HCT116 (cell line): ENCODE measurements at regions not wholly inside any gene's neighbourhood (a gene's known extent, or its start where the extent isn't known, plus 50 kb on each side); places are given as distances from the start of the nearest gene placed in this dataset.

Source experiments
- ATAC-seq: fragments of 200-7000 bp; cut with Tn5 transposase; 2 replicates; pipeline ENCODE4 v1.9.1; 2020; ENCODE audit warnings: mild to moderate bottlenecking, moderate library complexity
- BruUV-seq: library from RNA; stranded (reverse); fragments of 400-500 nt; replicated peaks from 2 replicates; lab custom pipeline; 2021; lab: Mats Ljungman, UMichigan
- CTCF ChIA-PET: fragments of 300-600 bp; sonication (Branson Sonifier 250); formaldehyde crosslinking; loops from one replicate; lab custom pipeline; 2021; ENCODE audit warnings: antibody characterized with exemption; lab: Charles Lee
- POLR2A ChIA-PET: fragments of 300-600, 350-600 bp; sonication (Branson Sonifier 250); formaldehyde crosslinking; loops from one replicate; lab custom pipeline; 2021; ENCODE audit warnings: antibody characterized with exemption; lab: Charles Lee
- RAD21 ChIA-PET, 2 experiments: fragments of 300-600 bp; sonication (Branson Sonifier 250); formaldehyde crosslinking; loops; one replicate each; lab custom pipeline; 2023; ENCODE audit warnings: low total read pairs in 2 of 2; ENCODE audit not compliant: uncharacterized antibody in 2 of 2, unreplicated experiment in 2 of 2, low non-redundant PET in 1 of 2; lab: Charles Lee
- DNase-seq: peaks from one replicate; pipeline ENCODE4 v3.0.0-alpha.2; 2010; ENCODE audit warnings: low read depth, low spot score
- H2AFZ ChIP-seq: fragments of 200-600 bp; shearing (Covaris generic), sonication (generic); 2 replicates; pipeline ENCODE4 v1.6.1; 2017; ENCODE audit warnings: low read depth, mixed run types, mixed read lengths, antibody characterized with exemption, low read length; ENCODE audit not compliant: poor library complexity, severe bottlenecking
- H3K27ac ChIP-seq: 2 replicates; pipeline ENCODE4 v1.5.1; 2012; ENCODE audit warnings: low read depth, low read length
- H3K27me3 ChIP-seq: fragments of 200-600 bp; sonication (generic); 2 replicates; pipeline ENCODE4 v1.6.1; 2016; ENCODE audit warnings: mixed run types, low read length, mixed read lengths; ENCODE audit not compliant: insufficient read depth
- H3K36me3 ChIP-seq, 2 experiments: fragments of 200-500 bp in 1 of 2; fragments of 200-600 bp in 1 of 2; sonication (Bioruptor generic) in 1 of 2; sonication (generic) in 1 of 2; 2 replicates each; pipeline versions ENCODE4 v1.5.1 to v1.6.1; 2014 to 2016; ENCODE audit warnings: low read length in 2 of 2, inconsistent platforms in 1 of 2, mixed read lengths in 1 of 2, mixed run types in 1 of 2; ENCODE audit not compliant: insufficient read depth in 2 of 2, control insufficient read depth in 1 of 2
- H3K4me1 ChIP-seq, 2 experiments: fragments of 200-600 bp in 1 of 2; sonication (generic) in 1 of 2; 2 replicates each; pipeline versions ENCODE4 v1.5.1 to v1.6.1; 2012 to 2017; ENCODE audit warnings: low read length in 2 of 2, inconsistent platforms in 1 of 2, mild to moderate bottlenecking in 1 of 2, mixed read lengths in 1 of 2, mixed run types in 1 of 2, moderate library complexity in 1 of 2; ENCODE audit not compliant: insufficient read depth in 2 of 2, control insufficient read depth in 1 of 2
- H3K4me2 ChIP-seq: fragments of 200-600 bp; sonication (generic); 2 replicates; pipeline ENCODE4 v1.6.1; 2017; ENCODE audit warnings: mixed run types, low read length, mixed read lengths
- H3K4me3 ChIP-seq, 2 experiments: fragments of 200-600 bp in 1 of 2; sonication (generic) in 1 of 2; replicated peaks in 1 of 2; 2 replicates each; pipeline ENCODE4 v1.5.1; 2011 to 2016; ENCODE audit warnings: low read length in 2 of 2, control low read depth in 1 of 2, low read depth in 1 of 2, mild to moderate bottlenecking in 1 of 2, mixed read lengths in 1 of 2, mixed run types in 1 of 2
- H3K79me2 ChIP-seq: fragments of 200-600 bp; sonication (generic); 2 replicates; pipeline ENCODE4 v1.6.1; 2017; ENCODE audit warnings: mild to moderate bottlenecking, mixed run types, low read length, moderate library complexity, mixed read lengths; ENCODE audit not compliant: insufficient read depth
- H3K9ac ChIP-seq: fragments of 200-600 bp; sonication (generic); 2 replicates; pipeline ENCODE4 v1.6.1; 2016; ENCODE audit warnings: low read length, mixed read lengths
- H3K9me2 ChIP-seq: fragments of 200-600 bp; sonication (generic), shearing (Covaris generic); 2 replicates; pipeline ENCODE4 v1.6.1; 2017; ENCODE audit warnings: mixed run types, mild to moderate bottlenecking, moderate library complexity; ENCODE audit not compliant: insufficient read depth
- H3K9me3 ChIP-seq, 2 experiments: fragments of 200-500 bp in 1 of 2; fragments of 200-600 bp in 1 of 2; sonication (Bioruptor generic) in 1 of 2; sonication (generic) in 1 of 2; 2 replicates each; pipeline ENCODE4 v1.6.1; 2014 to 2017; ENCODE audit warnings: low read length in 2 of 2, mixed read lengths in 2 of 2, inconsistent platforms in 1 of 2, low read depth in 1 of 2, mild to moderate bottlenecking in 1 of 2, mixed run types in 1 of 2, moderate library complexity in 1 of 2; ENCODE audit not compliant: control insufficient read depth in 1 of 2, insufficient read depth in 1 of 2
- H4K20me1 ChIP-seq: fragments of 200-600 bp; sonication (generic), shearing (Covaris generic); 2 replicates; pipeline ENCODE4 v1.6.1; 2017; ENCODE audit warnings: mixed run types, mild to moderate bottlenecking, moderate library complexity; ENCODE audit not compliant: insufficient read depth
- CBX3 ChIP-seq: IDR thresholded peaks from 2 replicates; pipeline ENCODE4 v1.6.1; 2012; ENCODE audit warnings: low read depth
- CEBPB ChIP-seq: IDR thresholded peaks from 2 replicates; pipeline ENCODE4 v1.6.1; 2012; ENCODE audit warnings: low read depth
- ELF1 ChIP-seq: IDR thresholded peaks from 2 replicates; pipeline ENCODE4 v1.6.1; 2012; ENCODE audit warnings: low read depth, borderline replicate concordance
- EZH2 ChIP-seq: fragments of 200-600 bp; sonication (generic); IDR thresholded peaks from 2 replicates; pipeline ENCODE4 v1.6.1; 2017; ENCODE audit warnings: antibody characterized with exemption, mixed run types
- EZH2phosphoT487 ChIP-seq: fragments of 200-600 bp; IDR thresholded peaks from 2 replicates; pipeline ENCODE4 v1.6.1; 2018; ENCODE audit warnings: antibody characterized with exemption, borderline replicate concordance
- FOSL1 ChIP-seq: IDR thresholded peaks from 2 replicates; pipeline ENCODE4 v1.6.1; 2012; ENCODE audit warnings: low read depth
- JUND ChIP-seq: IDR thresholded peaks from 2 replicates; pipeline ENCODE4 v1.6.1; 2012
- MAX ChIP-seq: IDR thresholded peaks from 2 replicates; pipeline ENCODE4 v1.6.1; 2012
- POLR2AphosphoS5 ChIP-seq: IDR thresholded peaks from 2 replicates; pipeline ENCODE4 v1.6.1; 2011; ENCODE audit warnings: mild to moderate bottlenecking, low read depth, low read length, moderate library complexity
- RAD21 ChIP-seq: IDR thresholded peaks from 2 replicates; pipeline ENCODE4 v1.6.1; 2012; ENCODE audit warnings: low read depth, mild to moderate bottlenecking
- SIN3A ChIP-seq: IDR thresholded peaks from 2 replicates; pipeline ENCODE4 v1.6.1; 2012; ENCODE audit warnings: low read depth
- SP1 ChIP-seq: IDR thresholded peaks from 2 replicates; pipeline ENCODE4 v1.6.1; 2012; ENCODE audit warnings: low read depth
- ZBTB33 ChIP-seq: IDR thresholded peaks from 2 replicates; pipeline ENCODE4 v1.6.1; 2011; ENCODE audit warnings: mild to moderate bottlenecking, low read length, moderate library complexity; ENCODE audit not compliant: insufficient replicate concordance; ENCODE audit errors: extremely low read depth
- ZFX ChIP-seq: fragments of 450-650 bp; IDR thresholded peaks from 2 replicates; pipeline ENCODE4 v1.6.1; 2017
- intact Hi-C: fragments of 100-400 bp; cut with micrococcal nuclease; formaldehyde crosslinking; loops from 2 replicates; pipeline ENCODE4 v1.10.0; 2022
- TF ChIP-seq, protein P1 (sequence below): IDR thresholded peaks from 2 replicates; pipeline ENCODE4 v1.6.1; 2012
- TF ChIP-seq, protein P2 (sequence below), 3 experiments: fragments of 200-600 bp in 1 of 3; sonication (generic) in 1 of 3; IDR thresholded peaks in 2 of 3; conservative IDR thresholded peaks in 1 of 3; 2 replicates each; pipeline ENCODE4 v1.5.1; 2012 to 2017; ENCODE audit warnings: low read depth in 2 of 3, low read length in 2 of 3, antibody characterized with exemption in 1 of 3, borderline replicate concordance in 1 of 3, control low read depth in 1 of 3, mild to moderate bottlenecking in 1 of 3, mixed read lengths in 1 of 3, mixed run types in 1 of 3, moderate library complexity in 1 of 3; ENCODE audit not compliant: insufficient read depth in 1 of 3

GRCh38 chr20:39822667-39823066, 860.5 kb downstream of the DHX35 start:
- H3K27ac ChIP-seq: no peak overlapping the region
- H3K4me3 ChIP-seq: no peak overlapping the region
- BruUV-seq: no TSS peak
- H3K79me2 ChIP-seq: no peaks in the 10 kb centered on the region
- no peak for DNase-seq
- RAD21 ChIA-PET: no interaction called here
- ATAC-seq: no peak
- no peaks in the 10 kb centered on the region for H3K9me2 ChIP-seq
- H3K4me1 ChIP-seq: no peaks in the 10 kb centered on the region
- CTCF ChIA-PET: no interaction called here
- no peak overlapping the region for H3K9ac ChIP-seq
- H4K20me1 ChIP-seq: no peaks in the 10 kb centered on the region
- H2AFZ ChIP-seq: no peak overlapping the region
- TF ChIP-seq SIN3A: no peak
- no peaks in the 10 kb centered on the region for H3K27me3 ChIP-seq
- H3K9me3 ChIP-seq: peaks cover 4 to 11% of the 10 kb centered on the region in 2 experiments; a peak in 2 of 4 replicates
- H3K36me3 ChIP-seq: no peaks in the 10 kb centered on the region
- intact Hi-C loops: no loop called here
- no peak overlapping the region for H3K4me2 ChIP-seq
- POLR2A ChIA-PET: no interaction called here

DNA sequence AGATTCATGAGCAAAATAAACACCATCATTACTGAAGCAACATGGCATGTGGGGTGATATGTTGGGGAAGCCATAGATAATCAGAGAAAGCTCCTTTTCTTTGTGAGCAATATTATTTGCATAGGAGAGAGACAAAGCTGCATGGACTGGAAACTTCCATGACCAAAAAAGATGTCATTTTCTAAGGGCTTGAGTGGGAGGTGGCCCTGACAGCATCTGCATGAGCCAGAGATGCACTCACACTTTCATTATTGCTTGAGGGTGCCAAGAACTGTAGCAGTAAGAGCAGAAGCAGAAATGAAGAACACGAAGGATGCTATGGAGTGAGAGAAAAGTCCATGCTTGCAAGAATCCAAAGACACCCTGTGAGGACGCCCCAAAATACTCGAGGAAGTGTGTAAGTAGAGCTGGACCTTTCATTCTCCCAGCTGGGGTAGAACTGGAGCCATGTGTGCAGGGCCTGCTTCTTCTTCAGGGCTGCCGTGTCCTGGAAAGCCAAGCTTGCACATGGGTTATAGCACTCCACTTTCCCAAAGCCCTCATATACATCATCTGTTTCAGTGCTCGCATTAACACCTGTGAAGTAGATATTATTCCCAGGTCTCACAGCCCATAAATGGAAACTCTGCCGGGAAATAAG, 851.2 kb downstream of the DHX35 start:
- intact Hi-C loops: no loop called here
- no peaks in the 10 kb centered on the region for H3K4me1 ChIP-seq
- no peaks in the 10 kb centered on the region for H3K79me2 ChIP-seq
- no TSS peak for BruUV-seq
- H3K27ac ChIP-seq: no peak overlapping the region
- H3K27me3 ChIP-seq: no peaks in the 10 kb centered on the region
- ChIA-PET POLR2A (no interaction called here), CTCF (no interaction called here), RAD21 (no interaction called here)
- DNase-seq: no peak
- H3K36me3 ChIP-seq: no peaks in the 10 kb centered on the region
- H3K9me2 ChIP-seq: no peaks in the 10 kb centered on the region
- H2AFZ ChIP-seq: no peak overlapping the region
- H3K9ac ChIP-seq: no peak overlapping the region
- TF ChIP-seq POLR2AphosphoS5 (no peak), MAX (no peak), ELF1 (no peak), ZBTB33 (no peak), JUND (no peak), CBX3 (no peak), RAD21 (no peak), FOSL1 (no peak), SP1 (no peak), CEBPB (no peak), EZH2phosphoT487 (no peak), SIN3A (no peak), EZH2 (no peak), ZFX (no peak)
- TF ChIP-seq, protein P1, sequence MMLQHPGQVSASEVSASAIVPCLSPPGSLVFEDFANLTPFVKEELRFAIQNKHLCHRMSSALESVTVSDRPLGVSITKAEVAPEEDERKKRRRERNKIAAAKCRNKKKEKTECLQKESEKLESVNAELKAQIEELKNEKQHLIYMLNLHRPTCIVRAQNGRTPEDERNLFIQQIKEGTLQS: no peak
- TF ChIP-seq, protein P2, sequence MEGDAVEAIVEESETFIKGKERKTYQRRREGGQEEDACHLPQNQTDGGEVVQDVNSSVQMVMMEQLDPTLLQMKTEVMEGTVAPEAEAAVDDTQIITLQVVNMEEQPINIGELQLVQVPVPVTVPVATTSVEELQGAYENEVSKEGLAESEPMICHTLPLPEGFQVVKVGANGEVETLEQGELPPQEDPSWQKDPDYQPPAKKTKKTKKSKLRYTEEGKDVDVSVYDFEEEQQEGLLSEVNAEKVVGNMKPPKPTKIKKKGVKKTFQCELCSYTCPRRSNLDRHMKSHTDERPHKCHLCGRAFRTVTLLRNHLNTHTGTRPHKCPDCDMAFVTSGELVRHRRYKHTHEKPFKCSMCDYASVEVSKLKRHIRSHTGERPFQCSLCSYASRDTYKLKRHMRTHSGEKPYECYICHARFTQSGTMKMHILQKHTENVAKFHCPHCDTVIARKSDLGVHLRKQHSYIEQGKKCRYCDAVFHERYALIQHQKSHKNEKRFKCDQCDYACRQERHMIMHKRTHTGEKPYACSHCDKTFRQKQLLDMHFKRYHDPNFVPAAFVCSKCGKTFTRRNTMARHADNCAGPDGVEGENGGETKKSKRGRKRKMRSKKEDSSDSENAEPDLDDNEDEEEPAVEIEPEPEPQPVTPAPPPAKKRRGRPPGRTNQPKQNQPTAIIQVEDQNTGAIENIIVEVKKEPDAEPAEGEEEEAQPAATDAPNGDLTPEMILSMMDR (IDR thresholded peaks at IDR 0.05 in 2 of 3, conservative IDR thresholded peaks at IDR 0.05 in 1 of 3; ENCODE audit: borderline replicate concordance in 1 of 3, insufficient read depth in 1 of 3, low read depth in 2 of 3, low read length in 2 of 3): no peak
- TF ChIP-seq, all 23 proteins: peak for 0
- H3K4me3 ChIP-seq: no peak overlapping the region
- ATAC-seq: no peak
- no peak overlapping the region for H3K4me2 ChIP-seq
- H3K9me3 ChIP-seq: peaks cover 0 to 14% of the 10 kb centered on the region in 2 experiments; a peak in 2 of 4 replicates
- no peaks in the 10 kb centered on the region for H4K20me1 ChIP-seq
